WERI-Rb-1 (cell line): ENCODE measurements at regions not wholly inside any gene's neighbourhood (a gene's known extent, or its start where the extent isn't known, plus 50 kb on each side); places are given as distances from the start of the nearest gene placed in this dataset.

ENCODE experiments used
- DNase-seq: peaks from one replicate; pipeline ENCODE4 v3.0.0-alpha.2; 2020
- H3K27ac ChIP-seq: fragments of 250-450 bp; sonication (Bioruptor Pico); 2 replicates; pipeline ENCODE4 v1.5.1; 2020; ENCODE audit warnings: mild to moderate bottlenecking, moderate library complexity
- H3K27me3 ChIP-seq: fragments of 250-450 bp; sonication (Bioruptor Pico); 2 replicates; pipeline ENCODE4 v1.5.1; 2021; ENCODE audit warnings: mild to moderate bottlenecking, low read depth, moderate library complexity; ENCODE audit not compliant: insufficient read depth, severe bottlenecking
- H3K36me3 ChIP-seq: fragments of 250-450 bp; sonication (Bioruptor Pico); 2 replicates; pipeline ENCODE4 v1.5.1; 2020; ENCODE audit warnings: mild to moderate bottlenecking, moderate library complexity
- H3K4me3 ChIP-seq: 2 replicates; pipeline ENCODE4 v1.5.1; 2011; ENCODE audit warnings: low read depth, mild to moderate bottlenecking, control low read depth, low read length
- H3K9me3 ChIP-seq: fragments of 250-450 bp; sonication (Bioruptor Pico); 2 replicates; pipeline ENCODE4 v1.5.1; 2021; ENCODE audit warnings: mild to moderate bottlenecking, moderate library complexity; ENCODE audit not compliant: severe bottlenecking
- TF ChIP-seq, protein P1 (sequence below): IDR thresholded peaks from 2 replicates; pipeline ENCODE4 v1.5.1; 2011; ENCODE audit warnings: low read depth, mild to moderate bottlenecking, control low read depth, inconsistent platforms, low read length

- Histone ChIP-seq H3K27me3 (no peaks in the 10 kb centered on the region), H3K27ac (no peak overlapping the region), H3K36me3 (no peaks in the 10 kb centered on the region), H3K4me3 (no peak overlapping the region), H3K9me3 (no peaks in the 10 kb centered on the region)
- DNase-seq = no peak
- TF ChIP-seq, protein P1, sequence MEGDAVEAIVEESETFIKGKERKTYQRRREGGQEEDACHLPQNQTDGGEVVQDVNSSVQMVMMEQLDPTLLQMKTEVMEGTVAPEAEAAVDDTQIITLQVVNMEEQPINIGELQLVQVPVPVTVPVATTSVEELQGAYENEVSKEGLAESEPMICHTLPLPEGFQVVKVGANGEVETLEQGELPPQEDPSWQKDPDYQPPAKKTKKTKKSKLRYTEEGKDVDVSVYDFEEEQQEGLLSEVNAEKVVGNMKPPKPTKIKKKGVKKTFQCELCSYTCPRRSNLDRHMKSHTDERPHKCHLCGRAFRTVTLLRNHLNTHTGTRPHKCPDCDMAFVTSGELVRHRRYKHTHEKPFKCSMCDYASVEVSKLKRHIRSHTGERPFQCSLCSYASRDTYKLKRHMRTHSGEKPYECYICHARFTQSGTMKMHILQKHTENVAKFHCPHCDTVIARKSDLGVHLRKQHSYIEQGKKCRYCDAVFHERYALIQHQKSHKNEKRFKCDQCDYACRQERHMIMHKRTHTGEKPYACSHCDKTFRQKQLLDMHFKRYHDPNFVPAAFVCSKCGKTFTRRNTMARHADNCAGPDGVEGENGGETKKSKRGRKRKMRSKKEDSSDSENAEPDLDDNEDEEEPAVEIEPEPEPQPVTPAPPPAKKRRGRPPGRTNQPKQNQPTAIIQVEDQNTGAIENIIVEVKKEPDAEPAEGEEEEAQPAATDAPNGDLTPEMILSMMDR = peak; percentile 53
These were observed 132.7 kb upstream of the APC start for GRCh38 chr5:112604732-112605630.

GRCh38 chr5:112608975-112609374 lies 128.7 kb upstream of the APC start:
- DNase-seq = no peak

GRCh38 chr5:112612663-112613062 lies 125.0 kb upstream of the APC start:
- DNase-seq = no peak
- no peak overlapping the region for H3K4me3 ChIP-seq
- no peak overlapping the region for H3K27ac ChIP-seq
- H3K36me3 ChIP-seq = no peaks in the 10 kb centered on the region
- no peaks in the 10 kb centered on the region for H3K9me3 ChIP-seq
- TF ChIP-seq, protein P1 = no peak
- no peaks in the 10 kb centered on the region for H3K27me3 ChIP-seq

More at GRCh38 chr5:112608975-112609374, 128.7 kb upstream of the APC start:
- no peak overlapping the region for H3K27ac ChIP-seq
- no peaks in the 10 kb centered on the region for H3K36me3 ChIP-seq
- H3K27me3 ChIP-seq = no peaks in the 10 kb centered on the region
- no peaks in the 10 kb centered on the region for H3K9me3 ChIP-seq
- no peak overlapping the region for H3K4me3 ChIP-seq
- TF ChIP-seq, protein P1 = no peak

DNA sequence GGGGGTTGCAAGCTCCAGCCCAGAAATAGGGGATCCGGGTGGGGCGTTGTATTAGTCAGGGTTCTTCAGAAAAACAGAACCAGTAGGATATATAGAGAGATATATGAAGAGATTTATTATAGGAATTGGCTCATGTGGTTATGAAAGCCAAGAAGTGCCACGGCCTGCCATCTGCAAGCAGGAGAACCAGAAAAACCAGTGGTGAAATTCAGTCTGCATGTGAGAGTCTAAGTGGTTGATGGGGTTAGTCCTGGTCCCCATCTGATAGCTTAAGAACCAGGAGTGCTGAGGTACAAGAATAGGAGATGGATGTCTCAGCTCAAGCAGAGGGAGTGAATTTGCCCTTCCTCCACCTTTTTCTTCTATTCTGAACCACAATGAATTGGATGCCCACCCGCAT lies 123.4 kb upstream of the APC start:
- Histone ChIP-seq H3K27ac (no peak overlapping the region), H3K27me3 (no peaks in the 10 kb centered on the region), H3K36me3 (no peaks in the 10 kb centered on the region), H3K4me3 (no peak overlapping the region), H3K9me3 (no peaks in the 10 kb centered on the region)
- TF ChIP-seq, protein P1 = no peak
- DNase-seq = no peak

DNA sequence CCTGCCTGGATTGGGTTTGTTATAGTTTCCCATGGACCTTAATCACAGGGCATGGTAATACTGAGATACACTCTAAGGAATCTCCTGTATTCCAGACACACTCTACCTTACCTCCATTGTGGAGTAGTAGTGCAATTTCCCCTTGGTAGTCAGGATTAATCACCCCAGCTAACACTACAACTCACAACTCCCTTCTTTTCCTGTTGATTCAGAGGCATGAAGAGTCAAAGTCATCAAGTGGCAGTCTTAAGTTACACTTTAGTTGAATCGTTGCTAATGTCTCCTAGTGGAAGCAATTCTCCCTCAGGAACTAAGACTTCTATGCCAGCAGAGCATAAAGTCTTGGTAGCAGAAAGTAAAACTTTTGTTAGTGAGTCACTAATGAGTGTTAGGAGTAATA lies 122.7 kb upstream of the APC start:
- no peaks in the 10 kb centered on the region for H3K9me3 ChIP-seq
- no peak overlapping the region for H3K4me3 ChIP-seq
- no peaks in the 10 kb centered on the region for H3K27me3 ChIP-seq
- TF ChIP-seq, protein P1 = no peak
- H3K27ac ChIP-seq = no peak overlapping the region
- no peak for DNase-seq
- H3K36me3 ChIP-seq = no peaks in the 10 kb centered on the region
